Mucosa of descending colon (tissue), 3 donors: ENCODE measurements at regions not wholly inside any gene's neighbourhood (a gene's known extent, or its start where the extent isn't known, plus 50 kb on each side); places are given as distances from the start of the nearest gene placed in this dataset.

Source experiments
- ATAC-seq: fragments of 200-7000 bp; cut with Tn5 transposase; one replicate; pipeline ENCODE4 v1.9.1; 2020; ENCODE audit warnings: mild to moderate bottlenecking, moderate library complexity
- DNase-seq, 3 donors: peaks; one replicate each; pipeline ENCODE4 v3.0.0-alpha.2; 2020
- H3K36me3 ChIP-seq: fragments of 200-600 bp; one replicate; pipeline ENCODE4 v1.8.0; 2021; ENCODE audit warnings: low read depth, mild to moderate bottlenecking
- H3K4me1 ChIP-seq: fragments of 200-600 bp; one replicate; pipeline ENCODE4 v1.8.0; 2021; ENCODE audit warnings: low read depth, mild to moderate bottlenecking
- H3K4me3 ChIP-seq: fragments of 200-600 bp; one replicate; pipeline ENCODE4 v1.8.0; 2021; ENCODE audit warnings: mild to moderate bottlenecking
- H3K9me3 ChIP-seq: fragments of 200-600 bp; one replicate; pipeline ENCODE4 v1.8.0; 2021; ENCODE audit warnings: mild to moderate bottlenecking
- CTCF ChIP-seq: fragments of 200-600 bp; IDR thresholded peaks from one replicate; pipeline ENCODE4 v1.8.0; 2022; ENCODE audit warnings: antibody characterized with exemption, mild to moderate bottlenecking
- intact Hi-C, 2 donors: fragments of 100-400 bp; cut with DNase I in 1 of 2; cut with micrococcal nuclease in 1 of 2; formaldehyde crosslinking; loops; one replicate each; pipeline versions ENCODE4 v1.11.0 to v1.11.1; 2022; cut with DNase I, micrococcal nuclease
- donor health status: DM: no; HTN: no; CAD: no; lungs with moderate emphysema.
- donor health status: DM: no; HTN: no; CAD: no.
- donor health status: DM: no; HTN: yes; CAD: no.

- DNase-seq = no peak
- Histone ChIP-seq H3K4me1 (no peaks in the 10 kb centered on the region), H3K36me3 (no peaks in the 10 kb centered on the region), H3K9me3 (no peaks in the 10 kb centered on the region), H3K4me3 (no peak overlapping the region)
- intact Hi-C loops = no loop called here
- ATAC-seq = no peak
- no peak for TF ChIP-seq CTCF
These were observed 173.2 kb upstream of the CREB1 start for GRCh38 chr2:207356567-207356966.

GRCh38 chr2:207357216-207357615, 172.5 kb upstream of the CREB1 start:
- ATAC-seq (no peak), DNase-seq (no peak)
- H3K36me3 ChIP-seq = no peaks in the 10 kb centered on the region
- intact Hi-C loops = no loop called here
- no peaks in the 10 kb centered on the region for H3K4me1 ChIP-seq
- no peaks in the 10 kb centered on the region for H3K9me3 ChIP-seq
- TF ChIP-seq CTCF = no peak
- H3K4me3 ChIP-seq = no peak overlapping the region

- ATAC-seq (no peak), DNase-seq (no peak)
- Histone ChIP-seq H3K4me3 (no peak overlapping the region), H3K4me1 (no peaks in the 10 kb centered on the region), H3K36me3 (no peaks in the 10 kb centered on the region), H3K9me3 (no peaks in the 10 kb centered on the region)
- intact Hi-C loops = no loop called here
- no peak for TF ChIP-seq CTCF
These were observed 167.0 kb upstream of the CREB1 start for GRCh38 chr2:207362716-207363115.

GRCh38 chr2:207363761-207364290, 165.9 kb upstream of the CREB1 start:
- no peaks in the 10 kb centered on the region for H3K36me3 ChIP-seq
- no peaks in the 10 kb centered on the region for H3K4me1 ChIP-seq
- TF ChIP-seq CTCF = no peak
- no peak overlapping the region for H3K4me3 ChIP-seq
- DNase-seq (no peak), ATAC-seq (no peak)
- H3K9me3 ChIP-seq = no peaks in the 10 kb centered on the region
- intact Hi-C loops = no loop called here

- intact Hi-C loops = no loop called here
- H3K36me3 ChIP-seq = no peaks in the 10 kb centered on the region
- H3K4me1 ChIP-seq = no peaks in the 10 kb centered on the region
- no peak for DNase-seq
- ATAC-seq = no peak
- H3K4me3 ChIP-seq = no peak overlapping the region
- H3K9me3 ChIP-seq = no peaks in the 10 kb centered on the region
- TF ChIP-seq CTCF = no peak
These were observed 159.1 kb upstream of the CREB1 start for GRCh38 chr2:207370646-207371045.

- H3K36me3 ChIP-seq = no peaks in the 10 kb centered on the region
- no peak overlapping the region for H3K4me3 ChIP-seq
- H3K9me3 ChIP-seq = no peaks in the 10 kb centered on the region
- TF ChIP-seq CTCF = no peak
- no peak for DNase-seq
- intact Hi-C loops = no loop called here
- ATAC-seq = no peak
- no peaks in the 10 kb centered on the region for H3K4me1 ChIP-seq
These were observed 157.9 kb upstream of the CREB1 start for GRCh38 chr2:207371877-207372276.
